ENCODE measurements at regions not wholly inside any gene's neighbourhood (a gene's known extent, or its start where the extent isn't known, plus 50 kb on each side); places are given as distances from the start of the nearest gene placed in this dataset.
A peak's percentile ranks its signal among the peaks of the same experiment; 100 is the strongest.

DNA sequence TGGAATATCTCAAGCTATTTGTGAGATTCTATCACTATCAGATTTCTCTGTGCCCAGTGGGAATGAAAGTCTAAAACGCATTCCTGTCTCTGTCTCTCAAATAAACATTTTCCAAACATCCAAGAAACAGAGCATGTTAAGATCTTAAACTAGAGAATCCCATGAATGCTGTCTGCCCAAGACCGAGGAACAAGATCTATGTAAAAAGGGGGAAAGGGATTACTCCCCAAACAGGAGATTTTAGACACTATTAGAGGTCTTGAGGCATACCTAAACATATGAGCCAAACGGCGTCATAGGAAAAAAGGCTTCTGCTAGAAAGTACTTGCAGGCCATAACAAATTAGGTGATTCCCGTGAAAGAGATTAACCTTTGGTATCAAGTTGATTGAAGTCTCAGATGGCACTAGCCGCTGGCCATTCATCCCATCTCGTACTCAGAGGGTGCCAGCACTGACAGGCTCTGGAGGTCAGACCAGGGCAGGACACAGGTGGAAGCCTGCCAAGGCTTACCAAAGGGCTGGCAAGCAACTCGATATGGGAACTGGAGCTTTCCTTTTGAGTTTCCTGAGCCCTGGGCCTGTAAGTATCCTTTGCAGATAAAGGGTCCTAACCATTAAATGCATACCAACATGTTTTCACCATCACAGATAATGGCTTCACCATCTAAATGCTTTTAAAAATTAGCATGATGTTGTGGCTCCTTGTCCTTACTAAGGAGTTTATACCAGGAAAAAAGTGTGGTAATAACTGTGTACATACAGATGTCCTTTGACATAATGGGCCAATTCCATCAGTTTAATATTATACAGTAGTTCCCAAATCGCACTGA is 225.2 kb downstream of the FOXO1 start:
- peak; percentile 23 for DNase-seq (ENCODE audit: low read depth)

DNA sequence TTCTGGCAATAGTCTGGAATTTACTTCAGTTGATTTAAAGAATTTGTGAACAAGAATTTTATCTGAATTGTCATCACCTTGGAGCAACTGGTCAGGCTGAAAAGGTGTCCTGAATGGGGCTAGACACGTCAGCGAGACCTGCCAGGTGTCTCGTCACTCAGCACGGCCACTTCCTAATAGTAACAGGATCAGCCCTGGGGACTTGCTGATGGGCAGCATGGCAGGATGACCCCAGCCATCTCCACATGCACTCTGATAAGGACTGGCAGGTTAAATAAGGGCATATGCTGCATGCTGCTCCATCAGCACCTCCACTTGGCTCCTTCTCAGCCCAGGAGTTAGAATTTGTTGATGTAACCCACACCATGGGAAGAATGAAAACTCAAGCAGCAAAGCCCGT is 224.2 kb downstream of the FOXO1 start:
- DNase-seq (ENCODE audit: low read depth) = no peak

DNA sequence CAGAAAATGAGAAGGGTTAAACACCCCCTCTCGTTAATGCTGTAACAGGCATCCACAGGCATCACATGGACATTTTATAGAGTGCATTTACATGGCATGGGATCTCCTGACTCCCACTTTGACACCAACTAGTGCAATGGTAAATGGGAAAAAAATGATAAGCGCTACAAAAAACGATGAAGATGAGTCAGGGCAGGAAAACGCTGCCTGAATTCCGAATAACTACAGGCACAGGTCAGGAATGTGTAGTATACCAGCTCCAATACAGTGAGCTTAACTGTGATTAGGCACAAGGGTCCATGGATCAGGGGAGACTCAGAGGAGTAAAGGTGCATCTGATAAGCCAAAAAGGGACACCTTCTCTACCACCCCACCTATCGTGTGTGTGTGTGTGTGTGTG is 223.6 kb downstream of the FOXO1 start:
- peak; percentile 49 for DNase-seq (ENCODE audit: low read depth)

DNA sequence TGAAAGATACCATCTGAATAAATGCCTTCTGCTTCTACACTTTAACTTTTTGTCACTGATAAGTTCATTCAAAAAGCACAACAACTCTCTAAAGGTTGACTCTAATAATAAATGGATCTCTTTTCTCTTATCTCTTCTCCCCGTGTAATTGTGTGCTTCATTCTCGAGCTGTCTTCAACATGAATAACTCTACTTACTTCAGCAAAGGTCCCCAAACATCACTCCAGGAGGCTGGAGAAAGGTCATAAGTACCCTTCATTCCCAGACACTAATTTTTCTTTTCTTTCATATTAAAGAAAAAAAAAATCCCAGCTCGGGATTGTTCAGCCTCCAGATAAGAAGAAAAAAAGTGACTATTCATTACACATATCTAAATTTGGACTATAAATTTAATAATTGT is 222.2 kb downstream of the FOXO1 start:
- DNase-seq (ENCODE audit: low read depth) = no peak

DNA sequence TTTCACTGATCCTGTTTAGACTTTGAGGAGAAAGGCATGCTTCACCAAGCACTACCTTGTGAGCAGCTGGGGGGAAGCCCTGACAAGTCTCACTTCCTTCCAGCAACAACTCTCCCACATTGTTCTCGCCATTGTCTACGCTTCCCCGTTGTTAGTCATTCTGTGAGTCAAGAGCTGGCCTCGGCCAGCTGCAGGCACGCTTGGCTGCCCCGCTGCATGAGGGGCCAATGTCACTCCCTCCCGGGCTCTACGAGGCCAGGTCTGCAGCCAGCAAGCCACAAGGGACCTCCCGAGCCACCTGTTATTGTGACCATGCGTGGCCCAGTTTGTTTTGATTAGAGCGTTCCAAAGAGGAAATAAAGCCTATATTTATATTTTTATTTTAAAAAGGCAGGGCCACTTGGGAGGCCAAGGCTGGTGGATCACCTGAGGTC is 220.9 kb downstream of the FOXO1 start:
- peak; percentile 91 for DNase-seq (ENCODE audit: low read depth)

DNA sequence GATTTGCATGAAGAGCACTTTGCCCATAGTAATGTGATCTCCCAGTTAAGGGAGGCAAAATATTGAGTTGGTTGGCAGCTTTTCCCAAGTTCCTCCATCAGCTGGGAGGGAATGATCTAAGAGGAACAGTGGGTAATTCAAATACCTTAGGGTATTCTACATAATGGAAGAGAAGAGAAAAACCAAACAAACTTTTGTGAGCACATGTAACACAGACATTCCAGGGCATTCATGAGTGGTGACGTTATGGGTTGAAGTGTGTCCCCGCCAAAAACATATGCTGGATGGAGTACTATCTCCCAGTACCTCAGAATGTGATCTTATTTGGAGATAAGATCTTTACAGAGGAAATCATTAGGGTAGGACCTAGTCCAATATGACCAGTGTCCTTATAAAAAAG is 220.1 kb downstream of the FOXO1 start:
- no peak for DNase-seq (ENCODE audit: low read depth)

DNA sequence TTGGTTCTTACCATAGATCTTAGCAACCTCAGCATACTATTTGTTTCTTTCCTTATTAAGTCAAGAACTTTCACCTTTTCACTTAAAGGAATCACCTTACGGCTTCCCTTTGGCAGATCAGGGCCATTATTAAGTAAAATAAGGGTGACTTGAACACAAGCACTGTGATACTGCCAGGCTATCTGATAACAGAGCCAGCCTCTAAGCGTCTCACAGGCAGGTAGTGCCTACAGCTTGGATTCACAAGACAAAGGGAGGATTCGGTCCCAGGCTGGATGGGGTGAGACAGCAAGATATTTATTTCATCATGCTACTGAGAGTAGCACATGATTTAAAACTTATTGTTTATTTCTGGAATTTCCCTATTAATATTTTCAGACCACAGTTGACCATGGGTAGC is 218.6 kb downstream of the FOXO1 start:
- no peak for DNase-seq (ENCODE audit: low read depth)

DNA sequence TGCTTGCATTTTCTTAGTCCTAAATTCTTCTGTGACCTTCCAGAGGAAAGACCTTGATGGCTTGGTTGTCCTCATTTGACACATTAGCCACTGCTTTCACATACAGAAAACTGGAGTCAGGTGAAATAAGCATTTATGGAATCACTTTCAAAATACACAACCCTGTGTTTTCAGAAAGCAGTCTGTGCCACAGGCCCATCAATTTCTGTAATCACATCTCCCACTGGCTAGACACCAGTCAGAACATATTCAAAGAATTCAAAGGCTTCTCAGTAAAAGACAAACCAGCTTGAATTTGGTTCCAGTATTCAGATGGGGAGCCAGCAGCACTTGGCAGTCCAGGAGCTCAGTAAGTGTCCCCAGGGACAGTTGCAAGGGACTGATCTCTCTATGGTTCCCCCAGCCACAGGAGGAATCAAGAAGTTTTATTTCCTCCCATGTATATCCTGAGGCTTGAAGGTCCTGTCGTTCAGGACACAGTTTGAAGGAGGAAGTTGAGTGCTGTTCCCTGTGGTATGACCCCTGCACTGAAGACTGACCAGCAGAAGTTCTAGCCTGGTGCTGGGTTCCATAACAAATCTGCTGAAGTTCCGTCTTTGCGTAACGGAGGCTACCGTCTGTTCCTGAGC is 214.3 kb downstream of the FOXO1 start:
- no peak for DNase-seq (ENCODE audit: low read depth)

DNA sequence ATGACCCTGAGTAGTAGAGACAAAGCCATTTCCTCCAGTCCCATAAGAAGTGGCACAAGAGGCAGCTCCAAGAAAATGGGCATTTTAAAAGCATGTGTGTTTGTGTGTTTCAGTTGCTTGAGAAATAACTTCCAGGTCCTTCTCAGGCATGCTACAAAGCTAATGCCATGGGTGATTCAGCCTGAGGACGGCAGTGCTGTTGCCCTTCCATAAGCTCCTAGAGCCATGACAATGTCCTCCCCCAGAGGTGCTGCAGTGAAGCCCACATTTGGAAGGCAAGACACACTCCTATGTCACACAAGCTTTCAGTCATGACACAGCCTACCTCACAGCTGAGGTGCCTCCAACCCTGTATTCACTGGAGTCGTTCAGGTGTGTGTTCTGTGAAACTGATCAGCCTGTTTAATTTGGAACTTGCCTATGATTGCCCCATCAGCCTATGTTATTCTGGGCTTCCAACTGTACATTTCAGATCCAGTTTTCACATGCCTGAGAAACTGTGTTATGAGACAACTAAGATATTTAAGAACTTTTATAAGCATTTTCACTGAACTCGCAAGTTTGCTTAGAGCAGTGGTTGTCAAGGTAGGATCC is 213.6 kb downstream of the FOXO1 start:
- no peak for DNase-seq (ENCODE audit: low read depth)

DNA sequence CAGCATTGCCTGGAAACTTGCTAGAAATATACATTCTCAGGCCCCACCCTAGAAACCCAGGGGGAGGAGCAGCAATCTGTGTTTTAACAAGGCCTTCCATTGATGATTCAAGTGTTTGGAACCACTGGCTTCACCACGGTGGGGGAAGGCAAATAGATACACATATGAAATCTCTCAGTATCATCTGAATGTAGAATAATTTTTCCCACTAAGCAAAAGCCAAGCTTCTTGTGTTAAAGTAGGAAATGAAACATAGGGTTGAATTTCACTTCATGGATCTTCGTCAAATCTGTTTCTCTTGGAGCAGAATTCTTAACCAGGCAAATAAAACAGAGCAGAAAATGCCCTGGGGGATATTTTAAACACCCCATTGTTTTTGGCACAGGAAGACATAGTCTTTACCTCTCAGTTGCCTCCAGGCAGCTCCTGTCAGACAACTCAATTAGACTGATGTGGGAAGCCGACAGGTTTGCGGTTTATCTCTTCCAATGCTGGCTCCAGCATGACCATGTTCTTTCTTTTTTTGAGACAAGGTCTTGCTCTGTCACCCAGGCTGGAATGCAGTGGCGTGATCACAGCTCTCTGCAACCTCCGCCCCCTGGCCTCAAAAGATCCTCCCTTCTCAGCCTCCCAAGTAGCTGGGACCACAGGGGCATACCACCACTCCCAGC is 213.0 kb downstream of the FOXO1 start:
- DNase-seq (ENCODE audit: low read depth) = peak; percentile 66

DNA sequence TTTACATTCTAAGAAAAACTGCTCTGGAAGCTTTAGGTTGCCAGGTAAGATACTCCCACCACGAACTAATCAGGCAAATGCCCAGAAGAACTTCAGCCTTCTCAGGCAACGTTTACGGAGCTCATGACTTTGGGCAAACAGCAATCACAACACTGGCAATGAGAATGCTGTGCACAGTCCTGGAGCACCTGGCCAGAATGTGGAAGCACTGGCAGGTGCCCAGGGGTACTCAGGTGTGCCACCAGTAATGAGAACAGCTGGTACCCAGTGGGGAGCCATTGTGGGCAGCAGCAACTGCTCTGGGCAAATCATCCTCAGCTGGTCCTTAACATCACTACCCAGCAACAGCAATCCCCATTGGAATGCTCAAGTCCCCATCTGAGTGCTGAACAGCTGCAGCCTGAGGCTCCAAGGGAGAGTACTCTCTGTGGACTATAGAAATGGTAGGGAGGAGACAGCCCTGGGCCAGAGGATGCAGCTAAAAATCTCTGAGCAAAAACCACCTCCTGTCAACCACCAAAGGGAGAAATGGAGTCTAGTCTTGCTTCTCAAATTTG is 210.0 kb downstream of the FOXO1 start:
- DNase-seq (ENCODE audit: low read depth) = no peak

DNA sequence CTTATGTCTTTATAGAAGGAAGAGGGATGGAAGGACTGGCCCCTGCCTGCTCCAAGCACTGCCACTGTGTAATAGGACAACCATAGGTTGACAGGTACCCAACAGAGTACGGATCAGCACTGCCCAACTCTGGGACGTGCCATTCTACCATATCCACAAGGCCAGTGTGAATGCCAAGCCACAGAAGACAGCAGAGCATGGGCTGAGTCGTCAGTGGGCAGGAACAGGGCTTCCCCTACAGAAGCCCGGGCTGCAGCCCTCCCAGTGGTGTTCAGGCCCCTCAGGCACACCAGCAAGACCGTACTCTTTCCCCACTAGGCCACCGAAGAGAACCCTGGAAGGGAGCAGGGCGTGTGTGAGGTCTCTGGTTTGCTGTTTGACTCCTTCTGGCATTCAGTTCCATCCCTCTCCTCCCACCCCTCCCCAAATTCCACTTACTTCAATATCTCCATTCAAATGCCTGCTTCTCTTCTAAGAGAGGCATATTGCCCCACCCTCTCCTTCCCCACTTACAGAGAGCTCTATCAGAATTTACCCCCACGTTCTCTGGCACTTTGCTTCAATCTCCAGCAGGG is 209.4 kb downstream of the FOXO1 start:
- no peak for DNase-seq (ENCODE audit: low read depth)

DNA sequence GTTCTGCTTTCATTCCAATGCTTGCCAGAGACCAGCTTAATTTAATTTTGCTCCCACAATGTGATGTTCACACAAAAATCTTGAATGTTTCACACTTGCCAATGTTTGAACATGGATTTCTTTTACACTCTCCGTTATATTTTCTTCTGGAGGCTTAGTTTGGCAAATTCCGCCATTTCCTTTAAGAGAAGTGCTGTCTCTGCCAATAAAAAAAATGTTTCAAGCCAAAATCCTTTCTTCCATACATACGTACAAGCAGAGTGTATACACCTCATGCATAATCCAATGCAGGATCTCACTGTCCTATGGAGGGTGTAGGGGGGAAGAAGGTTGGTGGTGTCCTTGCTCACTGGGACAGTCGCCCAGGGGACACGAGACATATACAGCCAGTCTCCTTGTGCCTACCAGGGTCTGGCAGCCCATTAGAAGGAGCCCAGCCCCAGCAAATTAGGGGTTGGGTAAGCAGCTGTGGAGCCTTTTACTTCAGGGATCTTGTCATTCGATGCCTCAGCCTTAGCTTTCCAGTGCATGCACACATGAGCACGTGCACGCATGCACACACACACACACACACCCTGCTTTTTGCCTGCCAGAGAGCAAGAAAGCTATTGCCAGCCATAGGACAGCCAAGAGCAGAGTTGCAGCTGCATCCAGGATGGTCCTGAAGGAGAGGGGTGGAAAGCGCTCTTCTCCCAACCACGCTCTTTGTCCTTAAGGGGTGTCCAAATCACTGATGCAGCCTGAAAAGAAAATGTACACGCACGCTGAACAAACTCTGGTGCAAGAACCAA is 208.3 kb downstream of the FOXO1 start:
- no peak for DNase-seq (ENCODE audit: low read depth)

DNA sequence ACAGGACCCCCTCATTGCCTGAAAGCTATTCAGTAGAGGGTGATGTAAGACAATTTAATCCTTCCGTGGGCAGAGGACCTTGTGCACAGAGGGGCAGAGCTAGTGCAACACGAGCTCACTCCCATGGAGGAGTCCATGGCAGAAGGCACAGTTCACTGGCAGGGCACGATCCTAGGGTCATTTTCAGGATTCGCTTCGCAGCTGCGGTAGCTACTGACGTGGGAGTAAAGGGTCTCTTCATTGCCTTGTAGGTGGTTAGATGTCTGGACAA is 207.8 kb downstream of the FOXO1 start:
- no peak for DNase-seq (ENCODE audit: low read depth)

DNA sequence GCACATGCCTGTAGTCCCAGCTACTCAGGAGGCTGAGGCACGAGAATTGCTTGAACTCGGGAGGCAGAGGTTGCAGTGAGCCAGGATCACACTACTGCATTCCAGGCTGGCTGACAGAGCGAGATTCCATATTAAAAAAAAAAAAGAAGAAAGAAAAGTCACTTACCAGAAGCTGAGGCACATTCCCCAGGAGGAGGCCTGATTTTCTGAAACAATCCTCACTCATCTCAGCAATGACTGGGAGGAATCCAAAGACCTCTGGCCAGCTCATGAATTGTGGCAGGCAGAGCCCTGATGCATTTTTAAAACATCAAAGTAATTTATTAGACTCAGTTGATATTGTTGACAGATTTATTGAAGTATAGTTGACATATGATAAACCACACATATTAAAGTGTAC is 206.3 kb downstream of the FOXO1 start:
- DNase-seq (ENCODE audit: low read depth) = no peak

DNA sequence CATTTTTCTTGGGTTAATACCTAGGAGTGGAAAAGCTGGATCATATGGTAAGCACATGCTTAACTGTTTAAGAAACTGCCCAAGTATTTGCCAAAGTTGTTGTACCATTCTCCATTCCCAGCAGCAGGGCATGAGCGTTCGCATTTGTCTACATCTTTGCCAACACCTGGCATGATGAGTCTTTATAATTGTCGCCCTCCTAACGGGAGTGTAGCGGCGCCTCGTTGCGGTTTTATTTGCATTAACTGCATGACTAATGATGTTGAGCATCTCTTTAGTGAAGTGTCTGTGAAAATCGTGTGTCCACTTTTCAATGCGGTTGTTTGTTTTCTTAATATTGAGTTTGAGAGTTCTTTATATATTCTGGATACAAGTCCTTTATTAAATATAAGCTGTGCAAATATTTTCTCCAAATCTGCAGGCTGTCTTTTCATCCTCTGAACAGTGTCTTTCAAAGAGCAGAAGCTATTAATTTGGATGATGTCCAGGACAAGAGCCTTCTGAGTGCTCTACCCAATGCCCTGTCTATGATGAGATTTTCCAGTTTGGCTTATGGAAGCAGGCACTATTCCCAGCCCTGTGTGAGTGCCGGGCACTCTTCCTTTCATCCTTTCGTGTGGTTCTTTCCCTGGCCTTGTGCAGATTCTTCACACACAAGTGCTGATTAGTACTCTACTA is 202.0 kb downstream of the FOXO1 start:
- no peak for DNase-seq (ENCODE audit: low read depth)

DNA sequence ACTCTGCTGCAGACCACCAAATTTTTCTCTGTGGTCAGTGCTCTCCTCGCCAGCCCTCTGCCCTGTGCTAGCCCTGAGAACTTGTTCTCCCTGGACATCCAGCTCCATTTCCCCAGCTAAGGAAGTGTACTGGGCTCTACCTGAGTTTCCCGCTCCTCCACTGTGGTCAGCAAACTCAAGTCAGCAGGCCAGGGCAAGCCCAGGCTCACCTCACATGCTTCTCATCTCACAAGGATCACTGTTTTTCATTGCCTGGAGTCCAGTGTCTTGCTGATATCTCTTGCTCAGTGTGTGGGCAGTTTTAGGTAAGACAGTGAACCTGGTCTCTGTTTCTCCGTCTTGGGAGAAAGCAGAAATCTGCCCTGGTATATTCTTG is 201.4 kb downstream of the FOXO1 start:
- DNase-seq (ENCODE audit: low read depth) = no peak

DNA sequence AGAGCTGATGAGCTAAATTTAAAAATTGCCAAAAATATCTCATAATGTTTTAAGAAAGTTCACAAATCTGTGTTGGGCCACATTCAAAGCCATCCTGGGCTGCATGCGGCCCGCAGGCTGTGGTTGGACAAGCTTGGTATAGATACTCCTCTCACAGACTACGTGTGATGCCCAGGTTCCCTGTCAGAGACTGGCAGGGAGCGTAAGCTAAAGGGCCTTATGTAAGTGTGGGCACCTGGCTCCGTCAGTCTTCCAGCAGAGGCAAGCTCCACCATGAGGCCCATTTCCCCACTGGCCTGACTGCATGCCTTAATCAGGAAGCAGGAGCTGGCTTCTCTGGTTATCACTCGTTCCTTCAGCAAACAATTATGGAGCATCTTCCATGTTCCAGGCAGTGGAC is 200.2 kb downstream of the FOXO1 start:
- no peak for DNase-seq (ENCODE audit: low read depth)

DNA sequence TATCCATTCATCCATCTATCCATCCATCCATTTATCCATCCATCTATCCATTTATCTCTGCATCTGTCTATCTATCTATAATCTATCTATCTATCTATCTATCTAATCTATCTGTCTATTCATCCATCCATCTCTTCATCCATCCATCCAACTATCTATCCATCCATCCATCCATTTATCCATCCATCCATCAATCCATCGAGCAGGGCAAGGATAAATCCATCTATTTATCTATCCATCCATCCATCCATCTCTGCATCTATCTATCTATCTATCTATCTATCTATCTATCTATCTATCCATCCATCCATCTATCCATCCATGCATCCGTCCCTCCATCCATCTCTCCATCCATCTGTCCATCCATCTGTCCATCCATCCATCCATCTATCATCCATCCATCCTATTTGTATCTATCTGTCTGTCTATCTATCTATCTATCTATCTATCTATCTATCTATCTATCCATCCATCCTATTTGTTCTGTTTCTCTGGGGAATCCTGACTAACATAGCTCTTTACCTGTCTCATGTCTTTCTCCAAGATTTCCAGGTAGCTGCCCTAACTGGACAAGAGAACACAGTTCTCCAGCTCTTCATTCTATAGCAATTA is 198.1 kb downstream of the FOXO1 start:
- no peak for DNase-seq (ENCODE audit: low read depth)

Measured in HT1080 (cell line).